SK-N-MC (cell line): ENCODE measurements at regions not wholly inside any gene's neighbourhood (a gene's known extent, or its start where the extent isn't known, plus 50 kb on each side); places are given as distances from the start of the nearest gene placed in this dataset.

Source experiments
- EZH2 ChIP-seq: fragments of 200-600 bp; sonication (generic); IDR thresholded peaks from one replicate; pipeline ENCODE4 v1.6.1; 2017; ENCODE audit warnings: antibody characterized with exemption
- POLR2AphosphoS5 ChIP-seq: IDR thresholded peaks from 2 replicates; pipeline ENCODE4 v1.6.1; 2012; ENCODE audit warnings: mild to moderate bottlenecking, low read depth, low read length, borderline replicate concordance

GRCh38 chr3:112709911-112710310 is 69.0 kb upstream of the CCDC80 start:
- TF ChIP-seq POLR2AphosphoS5 (no peak), EZH2 (no peak)
